ENCODE measurements at regions not wholly inside any gene's neighbourhood (a gene's known extent, or its start where the extent isn't known, plus 50 kb on each side); places are given as distances from the start of the nearest gene placed in this dataset.

- TF ChIP-seq POLR2A (IDR thresholded peaks at IDR 0.05; ENCODE audit: low read depth), result no peak
- TF ChIP-seq POLR2AphosphoS5 (IDR thresholded peaks at IDR 0.05), result no peak
- TF ChIP-seq, protein P1, sequence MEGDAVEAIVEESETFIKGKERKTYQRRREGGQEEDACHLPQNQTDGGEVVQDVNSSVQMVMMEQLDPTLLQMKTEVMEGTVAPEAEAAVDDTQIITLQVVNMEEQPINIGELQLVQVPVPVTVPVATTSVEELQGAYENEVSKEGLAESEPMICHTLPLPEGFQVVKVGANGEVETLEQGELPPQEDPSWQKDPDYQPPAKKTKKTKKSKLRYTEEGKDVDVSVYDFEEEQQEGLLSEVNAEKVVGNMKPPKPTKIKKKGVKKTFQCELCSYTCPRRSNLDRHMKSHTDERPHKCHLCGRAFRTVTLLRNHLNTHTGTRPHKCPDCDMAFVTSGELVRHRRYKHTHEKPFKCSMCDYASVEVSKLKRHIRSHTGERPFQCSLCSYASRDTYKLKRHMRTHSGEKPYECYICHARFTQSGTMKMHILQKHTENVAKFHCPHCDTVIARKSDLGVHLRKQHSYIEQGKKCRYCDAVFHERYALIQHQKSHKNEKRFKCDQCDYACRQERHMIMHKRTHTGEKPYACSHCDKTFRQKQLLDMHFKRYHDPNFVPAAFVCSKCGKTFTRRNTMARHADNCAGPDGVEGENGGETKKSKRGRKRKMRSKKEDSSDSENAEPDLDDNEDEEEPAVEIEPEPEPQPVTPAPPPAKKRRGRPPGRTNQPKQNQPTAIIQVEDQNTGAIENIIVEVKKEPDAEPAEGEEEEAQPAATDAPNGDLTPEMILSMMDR (IDR thresholded peaks at IDR 0.05), result no peak
These were observed 100.3 kb upstream of the FGF16 start for GRCh38 chrX:77346859-77347258.
